Lung (tissue), 11 donors: ENCODE measurements at regions not wholly inside any gene's neighbourhood (a gene's known extent, or its start where the extent isn't known, plus 50 kb on each side); places are given as distances from the start of the nearest gene placed in this dataset.

Source experiments
- ATAC-seq: fragments of 200-7000 bp; cut with Tn5 transposase; one replicate; pipeline ENCODE4 v1.9.1; 2020; ENCODE audit warnings: moderate number of reproducible peaks; ENCODE audit not compliant: insufficient read depth, low FRiP score
- DNase-seq, 3 donors: peaks; one replicate each; pipeline ENCODE4 v3.0.0-alpha.2; 2013 to 2017
- H3K27ac ChIP-seq, 2 donors: one replicate each; pipeline ENCODE4 v1.5.1; 2013; ENCODE audit warnings: mild to moderate bottlenecking in 2 of 2, moderate library complexity in 2 of 2, control low read depth in 1 of 2, inconsistent platforms in 1 of 2, low read depth in 1 of 2, low read length in 1 of 2
- H3K27me3 ChIP-seq, 3 donors: one replicate each; pipeline ENCODE4 v1.5.1; 2013; ENCODE audit warnings: low read length in 2 of 3; ENCODE audit not compliant: control insufficient read depth in 3 of 3, insufficient read depth in 3 of 3
- H3K36me3 ChIP-seq, 4 donors: one replicate each; pipeline ENCODE4 v1.5.1; 2013; ENCODE audit warnings: low read length in 4 of 4, mild to moderate bottlenecking in 1 of 4, moderate library complexity in 1 of 4; ENCODE audit not compliant: control insufficient read depth in 4 of 4, insufficient read depth in 4 of 4
- H3K4me1 ChIP-seq, 5 donors: one replicate each; pipeline ENCODE4 v1.5.1; 2013; ENCODE audit warnings: low read length in 5 of 5, mild to moderate bottlenecking in 2 of 5, moderate library complexity in 1 of 5; ENCODE audit not compliant: control insufficient read depth in 5 of 5, insufficient read depth in 5 of 5
- H3K4me3 ChIP-seq: one replicate; pipeline ENCODE4 v1.5.1; 2013; ENCODE audit warnings: mild to moderate bottlenecking, control low read depth, moderate library complexity
- H3K9ac ChIP-seq, 2 donors: one replicate each; pipeline ENCODE4 v1.5.1; 2013; ENCODE audit warnings: low read length in 2 of 2, control low read depth in 1 of 2; ENCODE audit not compliant: insufficient read depth in 1 of 2
- H3K9me3 ChIP-seq, 4 donors: one replicate each; pipeline ENCODE4 v1.5.1; 2013; ENCODE audit warnings: low read length in 3 of 4, mild to moderate bottlenecking in 1 of 4, moderate library complexity in 1 of 4; ENCODE audit not compliant: control insufficient read depth in 4 of 4, insufficient read depth in 3 of 4
- CTCF ChIP-seq: IDR thresholded peaks from 2 replicates; pipeline ENCODE4 v1.5.1; 2012; ENCODE audit warnings: mild to moderate bottlenecking; ENCODE audit errors: control extremely low read depth, extremely low read depth
- WGBS, 2 donors: extraction: QIAGEN DNeasy Blood & Tissue Kit; methylation state at CpG; one replicate each; pipeline ENCODE4 v1.1.7; 2013; 5-methylcytosine and 5-hydroxymethylcytosine counted together
- donor health status: control.
- donor health status: control.
- donor health status: Bipolar disorder and iron deficiency.
- donor health status: healthy.
- donor health status: DM: yes; HTN: yes; CAD: no.

- Histone ChIP-seq H3K4me1 (peaks cover 0 to 3% (median 0%) of the 10 kb centered on the region in 5 donors), H3K4me3 (no peak overlapping the region), H3K36me3 (no peaks in the 10 kb centered on the region), H3K9me3 (no peaks in the 10 kb centered on the region), H3K27me3 (no peaks in the 10 kb centered on the region), H3K27ac (no peak overlapping the region), H3K9ac (no peak overlapping the region)
- DNase-seq (no peak), ATAC-seq (no peak)
- no peak for TF ChIP-seq CTCF
Observed at GRCh38 chr10:28363376-28363775, 60.5 kb upstream of the MPP7 start.

- Histone ChIP-seq H3K27ac (no peak overlapping the region), H3K9me3 (no peaks in the 10 kb centered on the region), H3K4me1 (peaks cover 0 to 3% (median 0%) of the 10 kb centered on the region in 5 donors), H3K27me3 (no peaks in the 10 kb centered on the region), H3K9ac (no peak overlapping the region), H3K4me3 (no peak overlapping the region), H3K36me3 (no peaks in the 10 kb centered on the region)
- ATAC-seq (no peak), DNase-seq (no peak)
- 56 to 61% methylated on average over 2 of the region's 2 CpGs for WGBS, 2 donors
- no peak for TF ChIP-seq CTCF
Observed at GRCh38 chr10:28365840-28366239, 63.0 kb upstream of the MPP7 start.

GRCh38 chr10:28366994-28367393, 64.1 kb upstream of the MPP7 start:
- WGBS, 2 donors, result 49 to 56% methylated on average over 7 of the region's 7 CpGs
- Histone ChIP-seq H3K36me3 (no peaks in the 10 kb centered on the region), H3K9ac (no peak overlapping the region), H3K27ac (no peak overlapping the region), H3K4me1 (peaks cover 0 to 3% (median 0%) of the 10 kb centered on the region in 5 donors), H3K9me3 (peaks cover 0 to 3% (median 0%) of the 10 kb centered on the region in 4 donors), H3K27me3 (no peaks in the 10 kb centered on the region), H3K4me3 (no peak overlapping the region)
- DNase-seq (no peak), ATAC-seq (no peak)
- TF ChIP-seq CTCF, result no peak

GRCh38 chr10:28367413-28367812, 64.5 kb upstream of the MPP7 start:
- peak overlapping the region in 1 of 2 donors; percentile 4 for H3K27ac ChIP-seq
- DNase-seq (no peak), ATAC-seq (no peak)
- H3K9ac ChIP-seq, result no peak overlapping the region
- no peak for TF ChIP-seq CTCF
- WGBS, 2 donors, result 58 to 60% methylated on average over 9 of the region's 9 CpGs
- H3K4me1 ChIP-seq, result peaks cover 0 to 3% (median 0%) of the 10 kb centered on the region in 5 donors
- peaks cover 0 to 3% (median 0%) of the 10 kb centered on the region in 4 donors for H3K9me3 ChIP-seq
- no peak overlapping the region for H3K4me3 ChIP-seq
- H3K27me3 ChIP-seq, result no peaks in the 10 kb centered on the region
- no peaks in the 10 kb centered on the region for H3K36me3 ChIP-seq
